ENCODE measurements at regions not wholly inside any gene's neighbourhood (a gene's known extent, or its start where the extent isn't known, plus 50 kb on each side); places are given as distances from the start of the nearest gene placed in this dataset.
"Not testable (repeated sequence)": the region's sequence is repeated elsewhere in the genome, so short reads cannot be mapped to it uniquely, and the experiment has no call there.

- no peak for DNase-seq
These were observed 238.8 kb downstream of the GADD45G start for GRCh38 chr9:89843591-89843990.

- DNase-seq, result no peak
These were observed 239.3 kb downstream of the GADD45G start for GRCh38 chr9:89844075-89844474.

- DNase-seq, result no peak
These were observed 239.7 kb downstream of the GADD45G start for GRCh38 chr9:89844535-89844934.

GRCh38 chr9:89845321-89845720 lies 240.5 kb downstream of the GADD45G start:
- DNase-seq, result no peak

- DNase-seq, result no peak
These were observed 241.1 kb downstream of the GADD45G start for GRCh38 chr9:89845862-89846261.

- no peak for DNase-seq
These were observed 243.5 kb downstream of the GADD45G start for GRCh38 chr9:89848060-89849040.

- DNase-seq, result no peak
These were observed 244.3 kb downstream of the GADD45G start for GRCh38 chr9:89849096-89849495.

- no peak for DNase-seq
These were observed 245.3 kb downstream of the GADD45G start for GRCh38 chr9:89850153-89850552.

GRCh38 chr9:89850631-89851325 lies 246.0 kb downstream of the GADD45G start:
- no peak for DNase-seq

GRCh38 chr9:89853161-89853560 lies 248.3 kb downstream of the GADD45G start:
- DNase-seq, result no peak

- DNase-seq, result no peak
These were observed 249.1 kb downstream of the GADD45G start for GRCh38 chr9:89853931-89854330.

GRCh38 chr9:89854715-89855475 lies 250.1 kb downstream of the GADD45G start:
- DNase-seq, result no peak

- DNase-seq, result not testable (repeated sequence)
These were observed 251.5 kb downstream of the GADD45G start for GRCh38 chr9:89856296-89856695.

- DNase-seq, result not testable (repeated sequence)
These were observed 252.1 kb downstream of the GADD45G start for GRCh38 chr9:89856950-89857349.

- not testable (repeated sequence) for DNase-seq
These were observed 255.0 kb downstream of the GADD45G start for GRCh38 chr9:89859842-89860241.

GRCh38 chr9:89861371-89861770 lies 256.6 kb downstream of the GADD45G start:
- DNase-seq, result not testable (repeated sequence)

- no peak for DNase-seq
These were observed 257.5 kb downstream of the GADD45G start for GRCh38 chr9:89862316-89862715.

GRCh38 chr9:89863141-89863540 lies 258.3 kb downstream of the GADD45G start:
- no peak for DNase-seq

GRCh38 chr9:89863837-89864236 lies 259.0 kb downstream of the GADD45G start:
- no peak for DNase-seq

- DNase-seq, result no peak
These were observed 259.4 kb downstream of the GADD45G start for GRCh38 chr9:89864257-89864656.

- DNase-seq, result no peak
These were observed 259.9 kb downstream of the GADD45G start for GRCh38 chr9:89864731-89865130.

GRCh38 chr9:89865357-89865756 lies 260.5 kb downstream of the GADD45G start:
- no peak for DNase-seq

- DNase-seq, result no peak
These were observed 261.2 kb downstream of the GADD45G start for GRCh38 chr9:89865981-89866380.
